HL-60/S4 treated with retinoic acid at 250 ng/mL for 4 days and 3 days (cell line): ENCODE measurements at regions not wholly inside any gene's neighbourhood (a gene's known extent, or its start where the extent isn't known, plus 50 kb on each side); places are given as distances from the start of the nearest gene placed in this dataset.

Experiments
- in situ Hi-C: fragments of 300-500 bp; cut with MboI; formaldehyde crosslinking; loops from 2 replicates; pipeline ENCODE4 v1.7.0; 2022; ENCODE audit warnings: low sequenced_read_pairs

GRCh38 chr10:4017336-4017735, 232.3 kb upstream of the KLF6 start:
- in situ Hi-C loops = no loop called here

- in situ Hi-C loops = no loop called here
Observed at GRCh38 chr10:4016214-4016740, 231.3 kb upstream of the KLF6 start.

GRCh38 chr10:4013651-4014121, 228.7 kb upstream of the KLF6 start:
- in situ Hi-C loops = no loop called here

- in situ Hi-C loops = no loop called here
Observed at GRCh38 chr10:4012848-4013247, 227.8 kb upstream of the KLF6 start.

- in situ Hi-C loops = no loop called here
Observed at GRCh38 chr10:4011136-4011812, 226.3 kb upstream of the KLF6 start.

GRCh38 chr10:4008676-4009382, 223.8 kb upstream of the KLF6 start:
- in situ Hi-C loops = no loop called here

GRCh38 chr10:4007771-4008170, 222.8 kb upstream of the KLF6 start:
- in situ Hi-C loops = no loop called here

- in situ Hi-C loops = no loop called here
Observed at GRCh38 chr10:4006858-4007257, 221.8 kb upstream of the KLF6 start.

- in situ Hi-C loops = no loop called here
Observed at GRCh38 chr10:4006051-4006450, 221.0 kb upstream of the KLF6 start.

- in situ Hi-C loops = no loop called here
Observed at GRCh38 chr10:4004990-4005389, 220.0 kb upstream of the KLF6 start.

- in situ Hi-C loops = no loop called here
Observed at GRCh38 chr10:4004144-4004543, 219.1 kb upstream of the KLF6 start.

GRCh38 chr10:4003348-4003973, 218.5 kb upstream of the KLF6 start:
- in situ Hi-C loops = no loop called here

- in situ Hi-C loops = no loop called here
Observed at GRCh38 chr10:4001811-4002210, 216.8 kb upstream of the KLF6 start.

GRCh38 chr10:3999642-4000041, 214.6 kb upstream of the KLF6 start:
- in situ Hi-C loops = no loop called here

GRCh38 chr10:3996697-3997096, 211.7 kb upstream of the KLF6 start:
- in situ Hi-C loops = no loop called here

- in situ Hi-C loops = no loop called here
Observed at GRCh38 chr10:3995302-3996210, 210.5 kb upstream of the KLF6 start.

GRCh38 chr10:3992382-3993178, 207.6 kb upstream of the KLF6 start:
- in situ Hi-C loops = no loop called here

GRCh38 chr10:3990307-3990706, 205.3 kb upstream of the KLF6 start:
- in situ Hi-C loops = no loop called here

- in situ Hi-C loops = no loop called here
Observed at GRCh38 chr10:3987143-3987974, 202.3 kb upstream of the KLF6 start.
